ENCODE measurements at regions not wholly inside any gene's neighbourhood (a gene's known extent, or its start where the extent isn't known, plus 50 kb on each side); places are given as distances from the start of the nearest gene placed in this dataset.

DNA sequence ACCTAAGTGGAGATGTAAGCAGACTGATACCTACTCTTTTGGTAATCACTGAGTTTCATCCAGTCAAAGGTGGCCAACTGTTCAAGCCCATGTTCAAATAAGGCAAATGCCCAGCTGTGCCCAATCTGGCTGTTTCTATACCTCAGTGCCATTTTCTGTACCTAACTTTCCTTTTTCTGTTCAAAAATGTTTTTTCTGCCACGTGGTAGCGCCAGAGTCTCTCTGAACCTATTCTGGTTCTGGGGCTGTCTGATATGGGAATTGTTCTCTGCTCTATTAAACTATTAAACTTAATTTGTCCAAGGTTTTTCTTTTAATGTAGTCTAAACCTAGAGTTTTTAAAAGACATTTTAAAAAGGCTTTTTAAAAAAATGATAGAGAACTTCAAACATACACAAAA, 391.2 kb downstream of the NOVA1 start:
- no peak for DNase-seq (ENCODE audit: low read depth in 2 of 2)

GRCh38 chr14:26204728-26205479, 392.9 kb downstream of the NOVA1 start:
- peak; percentile 15 to 42 for DNase-seq (ENCODE audit: low read depth in 2 of 2)

DNA sequence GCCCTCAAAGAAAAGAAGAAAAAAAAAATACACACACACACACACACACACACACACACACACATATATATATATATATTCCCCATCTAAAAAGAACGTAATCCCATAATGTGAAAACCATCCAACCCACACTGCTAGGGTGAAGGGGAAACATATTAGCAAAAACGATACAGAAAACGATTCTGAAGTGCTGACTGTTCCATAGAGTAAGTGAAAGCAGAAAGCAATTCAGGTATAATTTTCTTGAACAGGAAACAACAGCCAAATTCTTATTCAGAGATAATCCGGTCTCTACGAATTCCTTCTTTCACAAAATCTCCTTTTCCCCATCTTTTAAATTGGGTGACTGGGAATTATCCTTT, 393.5 kb downstream of the NOVA1 start:
- DNase-seq (ENCODE audit: low read depth in 2 of 2) = peak in 1 of 2 donors; percentile 1

- DNase-seq (ENCODE audit: low read depth in 2 of 2) = peak in 1 of 2 donors; percentile 41
Measured at GRCh38 chr14:26200687-26201086, 397.1 kb downstream of the NOVA1 start.

DNA sequence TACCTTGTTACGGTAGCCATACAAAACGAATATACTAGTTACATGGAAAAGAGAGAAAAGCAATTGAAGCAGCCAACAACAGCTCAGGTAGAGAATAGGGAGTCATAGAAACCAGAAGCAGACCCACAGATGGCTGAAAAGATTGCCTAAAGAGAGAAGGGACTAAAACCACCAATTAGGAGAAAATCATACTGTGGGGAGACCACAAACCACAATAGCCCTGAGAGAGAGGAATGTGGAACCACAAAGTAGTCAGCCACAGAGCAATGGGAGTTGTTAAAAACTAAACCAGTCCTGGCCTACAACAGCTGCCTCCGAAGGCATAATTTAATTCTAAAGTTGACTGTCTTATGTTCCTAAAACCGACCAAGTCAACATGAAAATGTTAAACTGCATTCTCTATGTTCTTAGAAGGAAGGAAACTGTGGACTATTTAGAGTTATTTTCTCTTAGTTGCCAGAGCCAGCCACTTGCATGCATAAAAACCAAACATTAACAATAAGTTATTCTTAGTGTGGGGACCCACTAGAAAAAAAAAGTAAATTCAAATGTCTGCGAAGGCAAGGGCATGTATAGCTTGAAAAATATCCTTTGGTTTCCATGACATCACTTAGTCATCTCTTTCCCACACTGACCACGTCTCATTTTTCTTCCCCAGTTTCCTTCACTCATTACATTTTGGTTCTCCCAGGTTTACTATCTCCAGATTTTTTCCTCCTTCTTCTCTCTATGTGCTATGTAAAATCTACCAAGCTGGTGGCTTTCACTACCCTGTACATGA, 398.1 kb downstream of the NOVA1 start:
- peak in 1 of 2 donors; percentile 68 for DNase-seq (ENCODE audit: low read depth in 2 of 2)

DNA sequence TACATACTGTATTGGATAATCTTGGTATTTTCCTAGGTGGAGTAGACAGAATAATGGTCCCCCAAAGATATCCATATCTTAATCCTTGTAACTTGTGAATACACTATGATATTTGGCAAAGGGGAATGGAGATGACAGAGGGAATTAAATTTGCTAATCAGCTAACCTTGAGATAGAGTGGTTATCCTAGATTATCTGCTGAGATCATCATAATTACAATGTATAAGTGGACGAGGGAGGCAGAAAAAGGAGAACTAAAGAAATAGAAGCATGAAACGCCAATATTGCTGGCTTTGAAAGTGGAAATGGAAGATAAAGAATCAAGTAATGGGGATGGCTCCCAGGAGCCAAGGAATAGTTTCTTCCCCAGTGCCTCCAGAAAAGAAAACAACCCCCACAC, 398.7 kb downstream of the NOVA1 start:
- DNase-seq (ENCODE audit: low read depth in 2 of 2) = no peak

GRCh38 chr14:26194816-26195215, 403.0 kb downstream of the NOVA1 start:
- DNase-seq (ENCODE audit: low read depth in 2 of 2) = no peak

GRCh38 chr14:26191671-26192070, 406.2 kb downstream of the NOVA1 start:
- peak in 1 of 2 donors; percentile 21 for DNase-seq (ENCODE audit: low read depth in 2 of 2)

- DNase-seq (ENCODE audit: low read depth in 2 of 2) = peak; percentile 4 to 28
Measured at GRCh38 chr14:26191123-26191522, 406.7 kb downstream of the NOVA1 start.

DNA sequence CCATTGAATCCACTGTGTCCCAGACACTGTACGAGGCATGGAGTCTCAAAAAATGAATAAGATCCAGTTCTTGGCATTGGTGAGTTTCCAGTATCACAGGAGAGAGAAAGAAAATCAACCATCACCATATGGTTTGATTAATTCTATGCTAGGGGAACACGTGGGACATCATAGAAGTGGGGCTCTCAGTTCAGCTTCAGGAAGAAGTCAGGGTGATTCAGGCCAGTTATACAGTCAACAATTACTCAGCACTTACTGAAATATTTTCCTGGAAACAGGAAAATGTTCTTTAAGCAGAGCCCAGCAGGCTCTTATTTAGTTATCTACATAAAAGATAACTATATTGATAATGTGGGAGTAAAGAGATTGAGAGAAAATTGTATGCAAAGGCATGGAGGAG, 407.2 kb downstream of the NOVA1 start:
- DNase-seq (ENCODE audit: low read depth in 2 of 2) = peak; percentile 25 to 85

DNA sequence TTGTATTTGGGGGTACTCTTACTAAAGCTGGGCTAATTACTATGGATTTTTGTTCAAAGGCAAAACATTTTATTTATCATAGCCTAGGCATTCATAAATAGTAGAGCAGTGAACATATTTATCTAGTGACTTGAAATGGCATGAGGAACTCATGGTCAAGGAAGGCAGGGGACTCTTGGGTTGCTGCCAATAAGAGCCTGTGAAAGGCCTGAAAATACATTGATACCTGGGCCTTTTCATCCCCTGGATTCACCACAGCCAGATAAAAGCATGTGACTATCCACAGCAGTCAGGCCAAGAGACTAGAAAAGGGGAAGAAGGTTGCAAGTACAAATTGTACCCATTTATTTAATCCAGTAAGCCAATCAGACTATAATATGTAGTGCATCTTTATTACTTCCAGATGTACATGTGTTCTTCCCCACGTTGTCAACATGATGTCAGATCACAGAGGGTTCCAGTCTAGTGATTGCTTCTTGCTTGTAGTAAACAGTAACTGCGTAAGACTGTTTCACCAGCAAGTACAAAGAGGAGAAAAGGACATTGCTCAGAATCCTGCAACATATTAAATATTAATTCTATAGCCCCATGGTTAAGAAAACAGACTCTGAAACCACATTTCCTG, 409.7 kb downstream of the NOVA1 start:
- DNase-seq (ENCODE audit: low read depth in 2 of 2) = no peak

- no peak for DNase-seq (ENCODE audit: low read depth in 2 of 2)
Measured at GRCh38 chr14:26180221-26180620, 417.6 kb downstream of the NOVA1 start.

DNA sequence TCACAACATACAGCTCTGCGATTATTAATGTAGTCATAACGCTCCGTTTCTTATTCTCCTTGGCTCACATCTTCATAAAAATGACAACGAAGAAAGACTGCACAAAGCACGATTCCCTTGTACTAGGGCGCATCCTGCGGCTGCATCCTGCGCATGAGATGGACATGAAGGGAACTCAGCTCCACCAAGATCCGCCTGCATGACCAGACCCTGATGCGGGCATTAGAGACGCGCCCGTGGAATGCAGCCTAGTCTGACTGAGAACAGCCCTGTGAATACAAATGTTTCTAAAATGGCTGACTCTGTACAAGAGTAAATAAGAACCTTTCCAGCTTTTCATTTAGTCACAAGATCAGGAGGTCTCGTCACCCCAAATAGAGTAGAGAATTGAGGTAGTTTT, 422.2 kb downstream of the NOVA1 start:
- DNase-seq (ENCODE audit: low read depth in 2 of 2) = no peak

DNA sequence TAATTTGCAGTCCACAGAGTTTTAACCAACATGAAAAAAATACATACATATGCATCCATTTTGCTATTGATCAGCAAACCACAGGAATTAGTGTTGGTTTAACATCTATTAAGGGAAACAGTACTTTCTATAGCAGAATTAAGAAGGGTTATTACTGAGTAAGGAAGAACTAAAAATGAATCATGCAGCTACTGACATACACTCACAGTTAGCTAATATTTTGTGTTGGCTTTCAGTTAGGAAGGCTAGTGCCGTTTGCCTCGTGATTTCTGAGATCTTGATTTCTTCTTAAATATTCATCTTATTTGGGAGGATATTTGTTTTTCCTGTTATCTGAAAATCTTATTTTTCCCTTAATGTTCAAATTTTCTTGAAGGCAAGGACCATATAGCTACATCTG, 423.4 kb downstream of the NOVA1 start:
- DNase-seq (ENCODE audit: low read depth in 2 of 2) = no peak

DNA sequence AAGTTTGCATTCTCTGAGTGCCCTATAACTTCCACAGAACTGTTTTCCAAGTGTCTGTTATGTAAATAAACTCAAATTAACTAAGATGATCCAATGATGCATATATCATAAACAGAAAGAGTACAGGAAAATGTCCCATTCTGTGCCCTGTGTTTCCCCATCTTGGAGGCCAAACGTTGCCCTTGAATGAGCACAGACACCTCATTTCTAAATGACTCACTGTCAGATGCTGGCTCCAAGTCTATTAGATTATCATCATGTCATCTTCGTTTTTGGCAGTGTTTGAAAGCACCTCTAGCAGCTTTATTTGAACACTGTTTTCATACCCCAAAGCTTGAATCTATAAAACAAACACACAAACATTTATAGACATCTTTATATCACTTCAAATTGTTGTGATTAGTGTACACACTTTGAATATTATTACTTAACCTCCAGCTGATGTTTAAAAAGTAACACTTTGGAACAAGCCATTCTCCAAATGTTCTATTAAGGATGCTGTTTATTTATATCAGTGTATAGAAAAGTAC, 424.2 kb downstream of the NOVA1 start:
- peak in 1 of 2 donors; percentile 6 for DNase-seq (ENCODE audit: low read depth in 2 of 2)

GRCh38 chr14:26172396-26172795, 425.4 kb downstream of the NOVA1 start:
- no peak for DNase-seq (ENCODE audit: low read depth in 2 of 2)

DNA sequence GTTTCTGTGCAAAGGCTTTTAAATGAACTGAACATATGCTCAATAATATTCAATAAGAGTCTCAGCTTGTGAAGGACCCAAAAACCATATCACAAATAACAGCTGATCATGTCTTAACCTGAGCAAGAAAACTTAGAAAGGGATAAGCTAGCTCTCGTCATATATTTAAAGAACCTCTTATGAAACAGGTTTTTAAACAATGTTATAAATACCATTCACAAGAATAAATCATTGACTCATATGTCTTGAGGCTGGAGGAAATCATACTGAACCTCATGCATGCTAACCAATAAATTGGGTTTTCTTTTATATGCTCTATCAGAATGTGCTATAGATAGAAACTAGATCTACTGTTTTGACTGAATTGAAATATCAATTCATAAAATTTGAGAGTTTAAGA, 426.9 kb downstream of the NOVA1 start:
- no peak for DNase-seq (ENCODE audit: low read depth in 2 of 2)

- DNase-seq (ENCODE audit: low read depth in 2 of 2) = peak; percentile 52 to 62
Measured at GRCh38 chr14:26163761-26164160, 434.1 kb downstream of the NOVA1 start.

GRCh38 chr14:26157517-26157916, 440.3 kb downstream of the NOVA1 start:
- DNase-seq (ENCODE audit: low read depth in 2 of 2) = no peak

GRCh38 chr14:26143057-26143456, 454.8 kb downstream of the NOVA1 start:
- no peak for DNase-seq (ENCODE audit: low read depth in 2 of 2)

DNA sequence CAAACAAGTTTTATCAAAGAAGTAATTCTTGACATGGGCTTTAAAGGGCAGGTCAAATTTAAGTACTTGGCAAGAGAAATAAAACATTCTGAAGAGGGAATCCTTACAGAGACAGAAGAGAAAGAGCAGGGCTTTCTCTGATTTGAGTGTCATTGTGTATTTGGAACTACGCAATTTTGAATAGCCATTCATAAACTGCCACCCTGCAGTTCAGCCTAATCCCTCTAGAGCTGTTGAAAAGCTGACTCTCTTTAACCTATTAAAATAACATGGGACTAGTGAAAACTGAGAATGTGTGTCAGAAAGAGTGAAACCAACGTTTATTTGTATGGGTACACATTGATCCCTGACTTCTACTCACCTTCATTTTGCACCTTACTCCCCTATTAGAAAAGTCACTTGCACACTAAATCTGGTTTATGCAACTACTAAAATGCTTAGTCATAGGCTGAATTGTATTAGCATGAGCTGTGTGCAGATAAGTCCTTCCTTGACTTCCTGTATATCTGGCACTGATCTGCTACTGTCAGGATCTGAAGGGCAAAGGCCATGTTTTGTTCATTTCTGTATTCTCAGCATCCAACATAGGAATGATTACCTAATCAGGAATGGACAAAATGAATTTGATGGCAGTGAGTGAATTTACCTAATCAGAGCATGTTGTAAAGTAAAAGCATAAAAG, 458.9 kb downstream of the NOVA1 start:
- DNase-seq (ENCODE audit: low read depth in 2 of 2) = peak; percentile 86 to 91

- no peak for DNase-seq (ENCODE audit: low read depth in 2 of 2)
Measured at GRCh38 chr14:26137161-26137560, 460.7 kb downstream of the NOVA1 start.
